Prostate gland (tissue), 2 donors: ENCODE measurements at regions not wholly inside any gene's neighbourhood (a gene's known extent, or its start where the extent isn't known, plus 50 kb on each side); places are given as distances from the start of the nearest gene placed in this dataset.

Source experiments
- CTCF ChIP-seq, 4 experiments: fragments of 200-600 bp in 2 of 4; fragments of 450-650 bp in 2 of 4; sonication (generic) in 2 of 4; IDR thresholded peaks; 1 replicate in 3 of 4; 2 replicates in 1 of 4; pipeline ENCODE4 v1.5.1; 2016 to 2019; ENCODE audit warnings: antibody characterized with exemption in 4 of 4, mild to moderate bottlenecking in 2 of 4, moderate library complexity in 2 of 4
- POLR2A ChIP-seq: fragments of 450-650 bp; IDR thresholded peaks from one replicate; pipeline ENCODE4 v1.6.1; 2016; ENCODE audit warnings: antibody characterized with exemption, mild to moderate bottlenecking
- POLR2AphosphoS5 ChIP-seq: sonication (generic); formaldehyde crosslinking; IDR thresholded peaks from one replicate; pipeline ENCODE4 v1.6.1; 2017; ENCODE audit warnings: antibody characterized with exemption

DNA sequence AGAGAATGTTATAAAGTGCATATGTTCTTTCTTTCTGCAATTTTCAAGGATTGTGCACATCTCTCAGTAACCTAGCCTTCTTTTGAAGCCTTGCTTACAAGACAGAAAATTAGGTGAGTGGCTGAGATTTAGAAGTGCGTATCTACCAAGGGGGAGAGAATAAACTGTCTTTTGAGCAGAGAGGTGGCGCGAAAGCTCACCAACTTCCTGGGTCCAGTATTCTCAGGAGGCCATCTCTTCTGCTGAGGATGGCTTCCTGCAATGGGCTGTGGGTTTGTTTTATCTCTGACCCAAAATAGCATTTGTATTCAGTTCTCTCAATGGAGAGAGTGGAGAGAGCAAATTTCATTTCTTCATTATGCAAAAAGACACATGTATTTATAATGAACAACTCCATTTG, 75.4 kb upstream of the RPS23 start:
- TF ChIP-seq POLR2AphosphoS5 = no peak
- no peak for TF ChIP-seq CTCF (IDR thresholded peaks at IDR 0.05)
- TF ChIP-seq POLR2A = no peak
